Sigmoid colon (tissue), 3 donors: ENCODE measurements at regions not wholly inside any gene's neighbourhood (a gene's known extent, or its start where the extent isn't known, plus 50 kb on each side); places are given as distances from the start of the nearest gene placed in this dataset.

Source experiments
- CTCF ChIP-seq, 4 experiments: fragments of 450-650 bp in 3 of 4; fragments of 200-600 bp in 1 of 4; IDR thresholded peaks; one replicate each; pipeline ENCODE4 v1.5.1; 2016 to 2019; ENCODE audit warnings: antibody characterized with exemption in 4 of 4, mild to moderate bottlenecking in 3 of 4, moderate library complexity in 2 of 4
- POLR2A ChIP-seq, 2 donors: fragments of 450-650 bp; IDR thresholded peaks; one replicate each; pipeline ENCODE4 v1.6.1; 2016; ENCODE audit warnings: antibody characterized with exemption in 2 of 2, mild to moderate bottlenecking in 2 of 2, moderate library complexity in 2 of 2

GRCh38 chr6:140932909-140933308 lies 1199.8 kb upstream of the GJE1 start:
- no peak for TF ChIP-seq CTCF (IDR thresholded peaks at IDR 0.05)
- no peak for TF ChIP-seq POLR2A (IDR thresholded peaks at IDR 0.05)
